ES-I3 (cell line): ENCODE measurements at regions not wholly inside any gene's neighbourhood (a gene's known extent, or its start where the extent isn't known, plus 50 kb on each side); places are given as distances from the start of the nearest gene placed in this dataset.

Experiments used
- H3K36me3 ChIP-seq: 2 replicates; pipeline ENCODE4 v1.6.1; 2013; ENCODE audit warnings: mild to moderate bottlenecking, low read length, control low read depth, moderate library complexity; ENCODE audit not compliant: insufficient read depth
- H3K4me1 ChIP-seq: 2 replicates; pipeline ENCODE4 v1.6.1; 2013; ENCODE audit warnings: mild to moderate bottlenecking, control low read depth, low read length; ENCODE audit not compliant: insufficient read depth
- H3K9ac ChIP-seq: 2 replicates; pipeline ENCODE4 v1.6.1; 2013; ENCODE audit warnings: low read depth, mild to moderate bottlenecking, low read length, moderate library complexity
- H3K9me3 ChIP-seq: 2 replicates; pipeline ENCODE4 v1.6.1; 2013; ENCODE audit warnings: mild to moderate bottlenecking, low read length, moderate library complexity; ENCODE audit not compliant: control insufficient read depth, insufficient read depth

GRCh38 chr5:2696156-2696807 lies 55.2 kb downstream of the IRX2 start:
- Histone ChIP-seq H3K36me3 (no peaks in the 10 kb centered on the region), H3K9me3 (no peaks in the 10 kb centered on the region; the same call in 1 of the 2 replicates)

GRCh38 chr5:2695200-2695891 lies 56.1 kb downstream of the IRX2 start:
- Histone ChIP-seq H3K9me3 (no peaks in the 10 kb centered on the region; the same call in 1 of the 2 replicates), H3K36me3 (no peaks in the 10 kb centered on the region)

More at GRCh38 chr5:2696156-2696807, 55.2 kb downstream of the IRX2 start:
- Histone ChIP-seq H3K4me1 (no peaks in the 10 kb centered on the region), H3K9ac (no peak overlapping the region)

DNA sequence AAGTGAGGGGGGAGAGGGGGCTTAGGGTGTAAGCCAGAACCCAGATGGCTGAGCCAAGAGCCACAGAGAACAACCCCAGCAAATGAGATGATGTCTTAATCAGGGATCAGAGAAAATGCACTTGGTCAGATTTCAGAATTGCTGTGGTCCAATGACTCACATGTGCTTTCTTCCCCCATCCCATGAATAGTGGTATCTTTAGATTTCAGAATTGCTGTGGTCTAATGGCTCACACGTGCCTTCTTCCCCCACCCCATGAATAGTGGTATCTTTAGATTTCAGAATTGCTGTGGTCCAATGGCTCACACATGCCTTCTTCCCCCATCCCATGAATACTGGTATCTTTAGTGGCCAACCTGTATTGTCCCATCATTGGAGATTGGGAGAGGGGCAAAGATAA lies 59.9 kb downstream of the IRX2 start:
- H3K9me3 ChIP-seq: no peaks in the 10 kb centered on the region; the same call in 1 of the 2 replicates
- H3K36me3 ChIP-seq: no peaks in the 10 kb centered on the region
- H3K9ac ChIP-seq: no peak overlapping the region
- no peaks in the 10 kb centered on the region for H3K4me1 ChIP-seq

More at GRCh38 chr5:2695200-2695891, 56.1 kb downstream of the IRX2 start:
- H3K4me1 ChIP-seq: no peaks in the 10 kb centered on the region
- H3K9ac ChIP-seq: no peak overlapping the region

DNA sequence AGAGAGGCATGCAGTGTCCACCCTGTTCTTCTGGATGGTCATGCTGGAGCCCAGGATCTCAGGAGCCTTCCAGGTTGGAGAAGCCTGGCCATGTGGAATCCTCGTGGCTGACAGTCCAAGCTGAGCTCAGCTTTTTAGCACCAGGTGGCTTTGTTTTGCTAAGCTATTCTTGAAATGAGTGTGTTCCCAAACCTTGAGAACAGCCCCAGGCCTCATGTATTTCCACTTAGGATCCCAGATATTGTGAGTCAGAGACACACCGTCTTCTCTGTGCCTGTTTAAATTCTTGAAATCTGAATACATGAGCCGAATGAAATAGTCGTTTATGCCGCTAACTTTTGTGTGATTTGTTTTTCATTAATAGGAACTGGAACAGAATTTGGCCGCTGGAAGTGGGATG lies 61.2 kb downstream of the IRX2 start:
- H3K9me3 ChIP-seq: no peaks in the 10 kb centered on the region; the same call in 1 of the 2 replicates
- no peaks in the 10 kb centered on the region for H3K4me1 ChIP-seq
- H3K36me3 ChIP-seq: no peaks in the 10 kb centered on the region
- H3K9ac ChIP-seq: no peak overlapping the region

DNA sequence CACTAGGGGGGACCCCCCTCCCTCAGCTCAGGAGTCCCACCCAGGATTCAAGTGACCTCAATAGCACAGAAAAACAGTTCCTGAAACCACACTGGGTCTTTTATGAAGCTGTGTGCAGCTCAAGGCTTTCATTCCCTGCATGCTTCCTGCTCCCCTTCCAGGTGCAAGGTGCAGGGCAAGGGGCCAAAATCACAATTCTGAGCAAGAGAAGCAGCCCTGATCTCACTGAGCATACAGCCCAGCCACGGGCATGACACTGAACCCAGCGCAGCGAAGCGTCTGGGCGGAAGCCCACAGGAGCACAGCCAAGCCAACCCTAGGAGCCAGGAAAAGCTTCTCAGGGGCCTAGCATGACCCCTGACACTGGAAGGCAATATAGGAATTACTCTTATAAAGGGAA lies 62.9 kb downstream of the IRX2 start:
- Histone ChIP-seq H3K9ac (no peak overlapping the region), H3K4me1 (no peaks in the 10 kb centered on the region), H3K9me3 (no peaks in the 10 kb centered on the region), H3K36me3 (no peaks in the 10 kb centered on the region)

GRCh38 chr5:2687746-2688145 lies 63.7 kb downstream of the IRX2 start:
- no peaks in the 10 kb centered on the region for H3K4me1 ChIP-seq
- no peaks in the 10 kb centered on the region for H3K36me3 ChIP-seq
- H3K9me3 ChIP-seq: no peaks in the 10 kb centered on the region
- no peak overlapping the region for H3K9ac ChIP-seq

- Histone ChIP-seq H3K9me3 (no peaks in the 10 kb centered on the region), H3K36me3 (no peaks in the 10 kb centered on the region), H3K9ac (no peak overlapping the region), H3K4me1 (no peaks in the 10 kb centered on the region)
Measured at GRCh38 chr5:2686321-2687124, 65.0 kb downstream of the IRX2 start.

GRCh38 chr5:2685651-2686272 lies 65.7 kb downstream of the IRX2 start:
- Histone ChIP-seq H3K9ac (no peak overlapping the region), H3K4me1 (no peaks in the 10 kb centered on the region), H3K9me3 (no peaks in the 10 kb centered on the region), H3K36me3 (no peaks in the 10 kb centered on the region)

GRCh38 chr5:2684606-2685005 lies 66.9 kb downstream of the IRX2 start:
- Histone ChIP-seq H3K9me3 (no peaks in the 10 kb centered on the region), H3K9ac (no peak overlapping the region), H3K36me3 (no peaks in the 10 kb centered on the region), H3K4me1 (no peaks in the 10 kb centered on the region)

DNA sequence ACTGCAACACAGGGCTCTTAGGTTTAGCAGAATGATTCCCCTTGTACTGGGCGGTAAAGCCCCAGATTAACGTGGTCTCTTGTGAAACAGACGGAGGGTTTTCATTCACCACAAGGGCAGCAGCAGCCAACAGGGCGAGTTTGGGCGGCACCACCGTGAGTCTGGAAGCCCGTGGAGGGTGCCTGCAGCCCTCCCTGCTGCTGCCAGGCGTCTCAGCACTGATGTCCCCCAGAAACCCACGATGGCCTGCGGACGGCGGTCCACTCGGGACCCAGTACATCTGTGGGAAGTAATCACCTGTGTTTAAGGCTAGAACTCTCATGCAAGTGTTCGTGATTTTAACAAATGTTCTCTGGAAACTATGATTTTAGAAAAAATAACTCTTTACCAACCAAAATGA lies 67.8 kb downstream of the IRX2 start:
- Histone ChIP-seq H3K4me1 (no peaks in the 10 kb centered on the region), H3K36me3 (no peaks in the 10 kb centered on the region), H3K9me3 (no peaks in the 10 kb centered on the region), H3K9ac (no peak overlapping the region)

GRCh38 chr5:2681476-2681875 lies 70.0 kb downstream of the IRX2 start:
- peaks cover 2% of the 10 kb centered on the region; the same call in 1 of the 2 replicates for H3K9me3 ChIP-seq
- no peaks in the 10 kb centered on the region for H3K36me3 ChIP-seq
- H3K9ac ChIP-seq: no peak overlapping the region
- no peaks in the 10 kb centered on the region for H3K4me1 ChIP-seq

DNA sequence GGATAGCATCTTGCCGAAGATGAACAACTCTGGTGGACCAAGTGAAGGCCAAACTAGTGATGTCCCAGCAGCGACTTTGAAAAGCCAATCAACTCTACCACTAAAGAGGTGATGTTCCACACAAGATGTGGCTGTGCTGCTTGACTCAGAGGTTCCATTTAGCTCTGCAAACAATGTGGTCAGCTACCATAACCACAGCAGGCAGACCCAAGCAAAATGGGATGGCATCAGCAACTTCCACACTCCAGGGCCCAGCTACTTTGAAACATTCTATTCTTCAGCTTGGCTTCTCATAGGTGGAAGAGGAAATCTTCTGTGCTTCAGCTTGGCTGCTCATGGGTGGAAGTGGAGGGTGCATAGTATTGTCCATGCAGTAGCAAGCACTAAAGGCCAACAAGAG lies 70.5 kb downstream of the IRX2 start:
- no peaks in the 10 kb centered on the region for H3K4me1 ChIP-seq
- no peak overlapping the region for H3K9ac ChIP-seq
- H3K9me3 ChIP-seq: peaks cover 4% of the 10 kb centered on the region
- no peaks in the 10 kb centered on the region for H3K36me3 ChIP-seq

- no peaks in the 10 kb centered on the region for H3K36me3 ChIP-seq
- H3K9ac ChIP-seq: no peak overlapping the region
- H3K4me1 ChIP-seq: no peaks in the 10 kb centered on the region
- peaks cover 4% of the 10 kb centered on the region for H3K9me3 ChIP-seq
Measured at GRCh38 chr5:2677689-2678088, 73.8 kb downstream of the IRX2 start.

GRCh38 chr5:2675548-2675947 lies 75.9 kb downstream of the IRX2 start:
- H3K36me3 ChIP-seq: no peaks in the 10 kb centered on the region
- H3K4me1 ChIP-seq: peaks cover 8% of the 10 kb centered on the region; the same call in 1 of the 2 replicates
- peaks cover 4% of the 10 kb centered on the region for H3K9me3 ChIP-seq
- H3K9ac ChIP-seq: no peak overlapping the region
